CD4-positive, alpha-beta T cell treated with Interleukin-6 for 4 hours (primary cell): ENCODE measurements at regions not wholly inside any gene's neighbourhood (a gene's known extent, or its start where the extent isn't known, plus 50 kb on each side); places are given as distances from the start of the nearest gene placed in this dataset.
"Not testable (repeated sequence)": the region's sequence is repeated elsewhere in the genome, so short reads cannot be mapped to it uniquely, and the experiment has no call there.

Source experiments
- DNase-seq: peaks from one replicate; pipeline ENCODE4 v3.0.0-alpha.2; 2020; ENCODE audit warnings: mixed read lengths

DNA sequence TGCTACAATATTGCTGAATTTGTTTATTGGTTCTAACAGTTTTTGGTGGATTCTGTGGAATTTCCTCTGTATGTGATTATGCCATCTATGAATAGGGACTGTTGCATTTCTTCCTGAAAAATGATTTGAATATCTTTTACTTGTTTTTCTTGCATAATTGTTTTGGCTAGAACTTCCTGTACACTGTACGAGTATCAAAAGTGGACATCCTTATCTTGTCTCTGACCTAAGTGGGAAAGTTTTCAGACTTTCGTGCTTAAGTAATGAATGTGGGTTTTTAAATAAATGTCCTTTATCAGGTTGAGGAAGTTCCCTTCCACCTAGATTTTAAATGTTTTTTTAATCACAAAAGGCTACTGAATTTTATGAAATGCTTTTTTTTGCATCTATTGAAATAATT is 203.8 kb upstream of the ATP10A start:
- no peak for DNase-seq

DNA sequence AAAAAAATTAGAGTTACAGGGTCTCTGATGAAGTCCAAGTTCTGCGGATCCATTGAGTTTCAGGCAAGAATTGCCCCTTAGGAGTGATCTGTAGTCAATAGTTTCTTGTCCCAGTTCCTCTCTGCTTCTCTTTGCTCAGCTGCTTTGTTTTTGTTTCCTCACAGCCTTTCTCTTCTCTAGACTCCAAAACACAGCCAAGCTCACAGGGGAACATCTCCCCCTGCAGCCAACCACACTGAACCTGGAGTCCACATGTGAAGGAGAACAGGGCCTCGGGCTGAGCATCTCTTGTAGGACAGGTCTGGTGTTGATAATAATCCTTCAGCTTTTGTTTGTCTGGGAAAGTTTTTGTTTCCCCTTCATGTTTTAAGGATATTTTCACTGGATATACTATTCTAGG is 202.6 kb upstream of the ATP10A start:
- no peak for DNase-seq

DNA sequence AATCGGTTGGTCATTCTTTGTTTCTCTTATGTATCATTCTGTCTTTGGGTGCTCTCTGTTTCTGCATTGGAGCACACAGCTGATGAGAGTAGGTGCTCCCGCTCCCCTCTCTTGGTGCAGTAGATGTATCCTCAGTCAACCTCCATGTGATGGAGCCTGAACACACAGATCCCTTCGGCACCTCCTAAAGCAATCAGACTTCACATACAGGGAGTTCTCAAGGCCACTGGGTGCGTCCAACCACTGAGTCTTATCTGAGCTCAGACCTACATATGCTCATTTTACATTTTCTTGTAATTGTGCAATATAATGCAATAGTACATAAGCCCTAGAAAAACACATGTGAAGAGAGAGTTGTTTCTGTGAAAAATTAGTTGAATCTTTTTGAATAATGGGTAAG is 198.1 kb upstream of the ATP10A start:
- DNase-seq = no peak

DNA sequence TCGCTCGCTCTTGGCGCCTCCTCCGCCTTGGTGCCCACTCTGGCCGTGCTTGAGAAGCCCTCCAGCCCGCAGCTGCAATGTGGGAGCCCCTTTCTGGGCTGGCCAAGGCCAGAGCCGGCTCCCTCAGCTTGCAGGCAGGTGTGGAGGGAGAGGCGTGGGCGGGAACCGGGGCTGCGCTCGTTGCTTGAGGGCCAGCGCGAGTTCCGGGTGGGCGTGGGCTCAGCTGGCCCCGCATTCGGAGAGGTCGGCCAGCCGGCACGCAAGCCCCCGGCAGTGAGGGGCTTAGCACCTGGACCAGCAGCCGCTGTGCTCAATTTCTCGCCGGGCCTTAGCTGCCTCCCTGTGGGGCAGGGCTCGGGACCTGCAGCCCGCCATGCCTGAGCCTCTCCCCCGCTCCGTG is 193.6 kb upstream of the ATP10A start:
- not testable (repeated sequence) for DNase-seq

DNA sequence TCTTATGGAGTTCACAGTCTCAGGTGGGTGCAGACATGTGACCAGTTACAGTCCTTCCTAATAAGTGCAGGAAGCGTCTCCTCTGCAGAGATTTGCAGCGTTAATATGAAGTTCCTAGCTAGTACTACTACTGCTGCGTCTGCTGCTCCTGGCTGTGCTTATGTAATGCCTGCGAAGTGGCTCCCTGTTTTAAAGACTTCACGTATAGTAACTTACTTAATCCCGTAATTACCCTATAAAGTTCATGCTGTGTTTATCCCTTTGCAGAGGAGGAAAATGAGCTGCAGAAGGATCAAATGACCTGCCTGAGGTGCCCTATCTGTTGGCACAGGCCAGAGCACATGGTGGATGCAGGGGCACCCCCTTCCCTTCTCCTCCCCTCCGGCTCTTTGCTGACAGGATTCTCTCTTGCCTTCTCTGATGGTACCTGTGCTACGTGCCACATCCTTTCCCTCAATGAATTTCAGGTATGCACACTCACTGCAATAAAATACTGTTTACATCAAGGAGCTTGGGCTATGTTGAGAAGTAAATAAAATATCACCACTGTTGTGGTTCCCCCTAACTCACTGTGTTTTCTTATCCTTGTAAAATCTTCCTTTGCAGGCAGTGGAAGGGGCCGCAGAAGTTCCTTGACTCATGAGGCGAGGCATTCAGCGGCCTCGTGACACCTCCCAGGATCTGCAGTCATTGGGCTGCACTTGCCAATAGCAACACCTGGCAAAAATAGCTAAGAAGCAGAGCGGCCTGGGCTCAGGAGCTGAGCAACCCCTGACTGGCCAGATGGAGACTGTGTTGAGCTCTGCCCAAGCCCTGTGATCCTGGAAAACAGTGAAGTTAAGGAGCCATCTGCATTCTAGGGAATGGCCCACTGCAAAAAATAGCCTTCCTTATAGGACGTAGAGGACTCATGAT is 188.9 kb upstream of the ATP10A start:
- no peak for DNase-seq

DNA sequence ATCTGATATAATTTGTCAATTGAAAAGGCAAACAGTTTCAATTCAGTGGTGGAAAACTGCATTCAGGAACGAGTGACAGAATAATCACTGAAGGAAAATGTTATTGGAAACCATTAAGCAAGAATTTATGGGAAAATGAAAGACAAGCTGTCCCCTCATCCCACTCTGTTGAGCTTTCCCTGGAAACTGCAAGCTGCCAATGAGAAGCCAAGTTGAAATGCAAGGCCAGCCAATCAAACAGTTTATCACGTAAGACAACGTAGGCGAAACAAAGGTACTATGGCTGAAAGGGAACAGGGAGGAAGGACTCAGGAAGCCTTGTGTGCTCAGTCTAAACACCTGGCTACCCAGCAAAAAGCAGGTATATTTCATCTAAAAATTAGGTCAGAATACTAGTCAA is 187.9 kb upstream of the ATP10A start:
- no peak for DNase-seq

DNA sequence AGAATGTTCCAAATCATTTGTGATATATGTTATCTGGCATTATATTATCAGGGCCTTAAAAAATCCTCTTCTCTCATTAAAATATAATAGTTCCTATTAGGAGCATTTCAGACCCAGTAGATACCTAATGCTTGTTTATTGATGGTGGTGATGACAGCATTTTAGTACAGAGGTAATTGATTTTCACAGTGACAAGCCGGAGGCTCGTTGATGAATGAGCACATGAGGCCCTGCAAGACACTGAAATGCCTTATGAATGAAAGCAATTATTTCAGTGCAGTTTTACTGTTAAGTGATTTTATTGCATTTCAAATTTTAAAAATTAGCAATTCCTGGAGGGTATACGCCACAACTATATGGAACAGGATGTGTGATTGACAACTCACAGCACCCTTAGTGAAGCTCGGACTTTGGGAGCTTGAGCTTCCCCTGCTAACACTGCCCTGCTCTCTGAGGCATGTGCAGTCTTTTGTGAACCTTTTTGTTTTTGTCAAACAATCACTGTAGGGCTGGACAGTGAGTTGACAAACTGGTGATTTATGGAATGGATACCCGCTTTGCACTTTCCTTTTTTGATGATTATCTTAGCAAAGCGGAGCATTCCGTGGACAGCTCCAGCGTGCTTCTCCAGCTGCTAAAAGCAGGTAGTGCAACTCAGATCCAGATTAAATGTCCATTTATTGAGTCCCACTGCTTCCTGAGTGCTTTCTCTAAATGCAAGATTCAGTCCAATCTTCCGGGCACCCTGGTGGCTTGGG is 187.0 kb upstream of the ATP10A start:
- DNase-seq = no peak

DNA sequence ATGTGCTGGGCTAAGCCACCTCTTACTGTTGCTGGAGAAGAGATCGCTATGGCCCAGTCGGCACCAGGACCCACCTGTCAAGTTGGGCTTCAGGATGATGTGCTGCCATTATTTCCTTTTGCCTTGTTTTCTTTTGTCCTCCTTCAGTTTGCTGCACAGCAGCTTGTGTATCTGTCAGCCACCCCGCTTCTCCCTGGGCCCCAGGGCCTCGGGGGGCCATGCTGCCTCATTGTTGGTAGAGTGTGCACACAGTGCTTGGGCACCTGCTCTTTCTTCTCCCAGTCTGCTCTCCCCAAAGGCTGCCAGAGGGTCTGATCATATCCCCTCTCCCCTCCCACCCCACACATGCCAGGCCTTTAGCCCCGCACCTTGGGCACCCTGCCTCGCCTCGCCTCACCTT is 185.5 kb upstream of the ATP10A start:
- DNase-seq = no peak

DNA sequence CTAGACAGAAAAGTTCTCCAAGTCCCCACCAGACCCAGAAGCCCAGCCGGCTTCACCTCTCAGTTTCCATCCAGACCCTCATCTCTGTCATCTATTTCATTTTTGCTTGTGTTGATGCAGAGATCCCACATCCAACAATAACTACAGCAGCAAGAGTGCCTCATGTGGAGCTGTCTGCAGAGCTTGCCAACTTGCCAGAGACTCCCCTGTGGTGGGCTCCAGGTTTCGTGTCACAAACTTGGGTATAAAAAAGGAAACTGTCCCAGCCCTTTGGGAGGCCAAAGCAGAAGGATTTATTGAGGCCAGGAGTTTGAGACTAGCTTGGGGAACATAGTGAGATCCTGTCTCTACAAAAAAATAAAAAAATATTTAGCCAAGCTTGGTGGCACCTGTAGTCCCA is 182.4 kb upstream of the ATP10A start:
- no peak for DNase-seq

DNA sequence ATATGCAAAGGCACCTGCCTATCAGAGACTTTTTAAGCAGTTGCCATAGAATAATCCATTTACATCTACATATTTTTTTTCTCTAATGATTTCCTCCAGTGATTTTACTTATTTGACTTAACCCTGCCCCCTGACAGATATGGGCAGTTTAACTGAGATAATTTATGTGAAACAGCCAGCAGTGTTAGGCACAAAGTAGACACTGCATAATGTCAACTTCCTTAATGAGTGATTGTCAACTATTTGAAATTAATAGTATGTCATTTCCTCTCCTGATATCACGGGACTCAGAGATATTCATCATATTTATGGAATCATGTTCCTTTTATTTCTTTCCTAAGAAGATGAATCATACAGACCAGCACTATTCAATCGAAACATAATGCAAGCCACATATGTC is 179.9 kb upstream of the ATP10A start:
- no peak for DNase-seq

DNA sequence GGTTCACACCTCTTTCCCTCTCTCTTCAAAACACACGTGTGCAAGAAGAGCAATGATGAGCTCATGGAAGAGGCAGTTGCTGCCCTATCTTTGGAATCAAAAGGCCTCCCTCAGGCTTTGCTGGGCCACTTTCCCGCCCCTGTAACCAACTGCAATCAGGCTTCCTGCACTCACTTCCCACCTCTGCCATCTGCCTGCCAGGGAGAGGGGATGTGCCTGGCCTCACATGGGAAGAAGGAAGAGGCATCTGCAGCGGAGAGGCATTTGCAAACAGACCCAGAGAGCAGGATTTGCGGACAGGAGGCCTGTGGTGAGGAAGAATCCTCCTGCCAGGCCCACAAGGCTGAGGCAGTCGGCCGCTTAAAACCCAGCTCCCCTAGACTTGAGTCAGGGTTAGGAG is 175.6 kb upstream of the ATP10A start:
- no peak for DNase-seq

DNA sequence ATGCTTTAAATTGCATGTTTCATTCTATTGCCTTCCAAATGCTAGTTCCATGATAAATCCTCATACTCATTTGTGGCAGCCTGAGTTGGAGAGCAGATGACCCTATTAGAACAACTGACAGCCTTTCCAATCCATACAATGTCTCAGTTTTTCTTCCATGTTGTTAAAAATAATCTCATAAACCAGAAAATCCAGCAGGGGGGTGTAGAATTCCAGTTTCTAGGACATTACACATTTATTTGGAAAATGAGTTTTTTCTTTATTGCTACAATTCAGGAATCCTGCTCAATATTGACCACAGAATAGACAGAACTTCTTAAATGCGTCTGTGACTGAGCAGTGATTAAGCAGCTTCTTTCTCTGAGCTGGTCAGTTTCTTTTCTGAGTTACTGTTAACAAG is 174.2 kb upstream of the ATP10A start:
- DNase-seq = no peak

DNA sequence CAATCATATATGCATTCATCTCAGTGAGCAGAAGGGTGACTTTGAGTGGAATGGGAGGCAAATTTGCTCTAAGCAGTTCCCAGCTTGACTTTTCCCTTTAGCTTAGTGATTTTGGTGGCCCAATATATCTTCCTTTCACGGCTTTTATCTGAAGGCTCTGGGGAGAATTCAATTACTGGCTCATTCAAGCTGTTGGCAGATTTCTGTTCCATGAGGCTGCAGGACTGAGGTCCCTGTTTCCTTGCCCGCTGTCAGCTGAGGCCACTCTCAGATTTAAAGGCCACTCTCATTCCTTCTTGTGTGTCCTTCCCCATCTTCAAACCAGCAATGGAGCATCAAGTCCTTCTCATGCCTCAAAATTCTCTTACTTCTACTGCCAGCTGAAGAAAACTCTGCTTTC is 170.4 kb upstream of the ATP10A start:
- DNase-seq = no peak

DNA sequence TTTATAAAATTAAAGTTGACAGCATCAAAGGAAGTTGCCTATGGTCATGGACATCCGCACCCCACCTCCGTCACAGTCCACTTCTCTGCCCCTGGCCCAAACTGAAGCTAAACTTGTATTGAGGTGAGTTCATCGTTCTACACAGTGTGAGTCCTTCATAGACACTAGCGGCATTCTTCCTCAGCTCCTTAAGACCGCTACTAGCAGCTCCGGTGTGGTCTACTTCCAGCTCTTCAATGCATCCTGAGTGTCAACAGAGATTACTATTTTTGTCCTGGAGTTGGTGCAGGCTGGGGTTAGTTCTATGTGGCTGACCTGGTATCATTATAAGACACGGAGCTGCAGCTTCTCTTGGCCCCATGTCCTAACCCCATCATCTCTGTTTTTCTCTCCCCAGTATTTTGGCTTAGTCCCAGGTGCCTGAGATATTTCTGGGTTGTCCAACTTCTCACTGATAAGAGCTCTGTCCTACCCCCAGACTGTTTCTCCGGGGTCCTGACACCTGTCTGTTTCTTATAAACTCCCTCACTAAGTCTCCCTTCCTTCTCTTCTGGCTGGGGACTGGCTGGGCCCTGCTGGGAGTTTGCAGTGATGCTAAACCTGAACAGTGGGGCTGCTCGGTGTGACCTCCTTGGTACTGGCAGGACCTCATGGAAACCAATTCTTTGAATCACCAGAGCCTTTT is 169.2 kb upstream of the ATP10A start:
- DNase-seq = no peak

DNA sequence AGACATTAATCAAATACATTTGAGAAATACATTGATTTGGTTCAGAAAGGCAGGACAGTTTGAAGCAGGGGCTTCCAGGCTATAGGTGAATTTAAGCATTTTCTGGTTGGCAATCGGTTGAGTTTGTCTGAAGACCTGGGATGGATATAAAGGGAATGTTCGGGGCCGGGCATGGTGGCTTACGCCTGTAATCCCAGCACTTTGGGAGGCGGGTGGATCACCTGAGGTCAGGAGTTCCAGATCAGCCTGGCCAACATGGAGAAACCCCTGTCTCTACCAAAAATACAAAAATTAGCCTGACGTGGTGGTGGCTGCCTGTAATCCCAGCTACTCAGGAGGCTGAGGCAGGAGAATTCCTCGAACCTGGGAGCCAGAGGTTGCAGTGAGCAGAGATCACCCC is 166.5 kb upstream of the ATP10A start:
- DNase-seq = not testable (repeated sequence)

DNA sequence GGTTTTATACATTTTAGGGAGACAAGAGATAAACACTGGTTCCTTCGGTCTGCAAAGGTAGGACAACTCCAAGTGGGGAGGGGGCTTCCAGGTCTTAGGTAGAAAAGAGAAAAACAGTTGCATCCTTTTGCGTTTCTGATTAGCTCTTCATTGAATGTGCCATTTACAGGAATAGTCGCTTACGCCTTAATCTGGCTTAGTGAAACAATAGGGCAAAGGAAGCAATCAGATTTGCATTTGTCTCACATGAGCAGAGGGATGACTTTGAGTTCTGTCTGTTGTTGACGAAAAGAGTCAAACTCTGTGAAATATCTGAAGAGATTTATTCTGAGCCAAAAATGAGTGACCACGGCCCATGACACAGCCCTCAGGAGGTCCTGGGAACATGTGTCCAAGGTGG is 166.0 kb upstream of the ATP10A start:
- no peak for DNase-seq

DNA sequence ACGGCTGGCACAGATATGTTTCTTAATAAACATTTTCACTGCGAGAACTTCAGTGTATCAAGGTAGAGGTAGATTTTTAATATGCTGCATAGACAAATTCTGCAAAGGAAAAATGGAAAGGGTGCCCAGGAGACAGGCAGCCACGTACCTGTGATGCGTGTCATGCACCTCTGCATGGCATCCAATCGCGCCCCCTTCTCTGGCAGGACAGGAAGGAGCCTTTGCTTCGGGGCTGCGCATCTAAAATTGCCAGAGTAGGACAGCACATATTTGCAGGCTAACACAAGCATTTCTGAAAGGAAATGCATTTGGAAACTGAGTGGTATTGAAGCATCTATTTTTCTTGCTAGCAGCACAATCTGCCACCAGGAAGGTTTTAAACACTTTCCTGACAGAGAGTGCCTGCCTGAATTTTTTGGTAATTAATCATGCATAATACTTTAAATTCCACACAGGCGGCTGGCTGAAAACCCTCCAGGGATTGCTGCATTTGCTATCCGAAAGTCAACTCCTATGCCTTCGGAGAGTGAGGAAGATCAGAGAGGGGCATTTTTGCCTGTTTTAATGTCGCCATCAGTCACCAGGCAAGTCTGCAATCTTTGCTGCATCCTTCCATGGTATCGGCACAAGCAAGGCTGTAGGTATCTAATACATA is 165.1 kb upstream of the ATP10A start:
- DNase-seq = no peak

DNA sequence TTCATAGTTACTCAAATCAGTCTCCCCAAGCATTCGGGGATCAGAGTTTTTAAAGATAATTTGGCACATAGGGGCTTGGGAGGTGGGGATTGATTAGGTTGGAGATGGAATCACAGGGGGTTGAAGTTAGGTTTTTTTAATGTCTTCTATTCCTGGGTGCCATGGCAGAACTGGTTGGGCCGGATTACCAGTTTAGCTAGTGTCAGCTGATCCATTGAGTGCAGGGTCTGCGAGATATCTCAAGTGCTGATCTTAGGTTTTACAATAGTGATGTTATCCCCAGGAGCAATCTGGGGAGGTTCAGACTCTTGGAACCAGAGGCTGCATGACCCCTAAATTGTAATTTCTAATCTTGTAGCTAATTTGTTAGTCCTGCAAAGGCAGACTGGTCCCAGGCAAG is 163.5 kb upstream of the ATP10A start:
- not testable (repeated sequence) for DNase-seq

DNA sequence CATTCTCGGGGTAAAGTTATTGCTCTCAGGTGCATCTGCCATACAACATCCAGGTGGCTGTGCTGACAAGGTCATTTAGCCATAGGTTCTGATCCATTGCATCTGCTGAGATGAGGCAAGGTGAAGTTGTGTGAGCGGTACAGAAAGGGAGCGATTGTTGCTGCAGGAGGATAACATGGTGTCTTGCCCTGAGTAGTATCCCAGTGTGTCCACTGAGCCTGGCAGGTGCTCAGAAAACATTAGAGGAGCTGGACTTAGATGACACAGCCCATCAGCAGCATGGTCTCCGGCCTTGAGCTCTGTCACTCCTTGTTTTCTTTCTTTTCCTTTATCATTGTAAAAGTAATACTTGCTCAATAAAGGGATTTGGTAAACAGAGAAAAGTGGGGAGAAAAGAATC is 161.1 kb upstream of the ATP10A start:
- DNase-seq = no peak

DNA sequence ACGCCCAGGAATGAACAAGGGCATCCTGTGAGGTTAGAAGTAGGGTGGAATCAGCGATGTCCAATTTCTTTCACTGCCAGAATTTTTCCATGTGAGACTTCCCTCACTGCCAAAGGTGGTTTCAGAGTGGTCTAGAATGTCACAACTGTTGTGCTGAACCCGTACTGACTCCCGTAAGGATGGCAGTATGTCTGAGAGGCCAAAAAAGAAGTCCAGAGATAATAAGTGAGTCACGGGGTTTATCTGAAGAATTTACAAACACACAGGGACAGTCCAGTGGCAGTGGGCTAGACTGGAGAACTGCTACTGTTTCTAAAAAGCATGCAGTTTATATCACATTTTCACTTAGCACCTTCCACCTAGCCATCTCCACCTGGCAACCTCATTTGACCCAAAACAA is 160.6 kb upstream of the ATP10A start:
- DNase-seq = no peak

DNA sequence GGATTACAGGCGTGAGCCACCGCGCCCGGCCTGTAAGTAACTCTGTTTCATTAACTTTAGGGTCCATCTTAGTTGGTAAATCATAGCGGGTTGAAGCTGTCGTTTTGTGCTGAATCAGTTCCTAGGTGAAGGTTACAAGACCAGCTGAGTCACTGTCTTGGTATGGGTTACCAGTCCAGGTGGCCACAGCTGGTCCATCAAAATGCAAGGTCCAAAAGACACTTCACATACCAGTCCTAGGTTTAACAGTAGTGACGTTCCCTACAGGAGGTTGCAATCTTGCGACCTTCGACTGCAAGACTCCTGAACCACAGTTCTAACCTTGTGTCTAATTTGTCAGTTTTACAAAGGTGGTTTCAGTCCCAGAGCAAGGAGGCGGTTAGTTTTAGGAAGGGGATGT is 160.1 kb upstream of the ATP10A start:
- DNase-seq = no peak

DNA sequence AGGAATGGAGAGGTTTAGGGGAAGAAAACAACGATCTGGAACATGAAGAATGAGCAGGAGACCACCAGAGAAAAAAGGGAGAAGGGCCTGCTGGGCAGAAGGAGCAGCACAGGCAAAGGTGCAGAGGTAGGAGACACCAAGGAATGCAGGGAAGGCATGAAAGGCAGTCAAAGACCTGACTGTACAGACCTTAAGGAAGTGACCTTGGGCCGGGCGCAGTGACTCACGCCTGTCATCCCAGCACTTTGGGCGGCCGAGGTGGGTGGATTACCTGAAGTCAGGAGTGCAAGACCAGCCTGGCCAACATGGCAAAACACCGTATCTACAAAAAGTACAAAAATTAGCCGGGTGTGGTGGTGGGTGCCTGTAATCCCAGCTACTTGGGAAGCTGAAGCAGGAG is 157.7 kb upstream of the ATP10A start:
- DNase-seq = no peak

DNA sequence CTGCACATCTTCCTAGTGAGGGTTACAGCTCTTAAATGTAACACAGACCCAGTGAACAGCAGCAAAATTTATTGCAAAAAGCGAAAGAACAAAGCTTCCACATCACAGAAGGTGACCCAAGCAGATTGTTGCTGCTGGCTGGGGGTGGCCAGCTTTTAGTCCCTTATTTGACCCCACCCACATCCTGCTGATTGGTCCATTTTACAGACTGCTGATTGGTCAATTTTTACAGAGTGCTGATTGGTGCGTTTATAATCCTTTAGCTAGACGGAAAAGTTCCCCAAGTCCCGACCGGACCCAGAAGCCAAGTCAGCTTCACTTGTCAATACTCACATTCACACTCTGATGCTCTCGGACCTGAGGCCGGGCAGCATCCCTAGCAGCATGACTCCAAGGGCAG is 154.5 kb upstream of the ATP10A start:
- DNase-seq = no peak
